ENCODE measurements at regions not wholly inside any gene's neighbourhood (a gene's known extent, or its start where the extent isn't known, plus 50 kb on each side); places are given as distances from the start of the nearest gene placed in this dataset.

DNA sequence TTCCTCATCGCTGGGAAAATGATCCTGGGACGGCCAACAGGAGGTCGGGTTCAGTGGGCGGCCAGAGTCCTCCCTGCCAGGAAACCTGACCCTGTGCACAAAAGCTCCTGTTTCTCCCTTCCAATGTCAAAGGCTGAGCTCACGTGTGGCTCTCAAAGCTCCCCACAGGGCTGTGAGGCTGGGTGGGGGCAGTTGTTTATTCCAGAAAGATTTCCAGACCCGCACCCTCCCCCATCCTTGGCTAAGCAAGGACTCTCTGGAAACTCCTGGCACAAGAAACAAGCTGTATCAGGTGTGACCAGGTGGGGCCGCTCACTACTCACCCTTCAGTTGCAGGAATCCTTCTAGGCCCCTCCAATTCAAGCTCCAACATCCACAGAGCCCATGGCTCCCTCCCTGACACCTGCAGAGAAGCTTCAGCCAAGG, 131.9 kb downstream of the SHANK2 start:
- no peak for DNase-seq

- no peak for DNase-seq
Measured at GRCh38 chr11:71119656-71120269, 132.6 kb downstream of the SHANK2 start.

- DNase-seq: no peak
Measured at GRCh38 chr11:71118671-71119250, 133.6 kb downstream of the SHANK2 start.

DNA sequence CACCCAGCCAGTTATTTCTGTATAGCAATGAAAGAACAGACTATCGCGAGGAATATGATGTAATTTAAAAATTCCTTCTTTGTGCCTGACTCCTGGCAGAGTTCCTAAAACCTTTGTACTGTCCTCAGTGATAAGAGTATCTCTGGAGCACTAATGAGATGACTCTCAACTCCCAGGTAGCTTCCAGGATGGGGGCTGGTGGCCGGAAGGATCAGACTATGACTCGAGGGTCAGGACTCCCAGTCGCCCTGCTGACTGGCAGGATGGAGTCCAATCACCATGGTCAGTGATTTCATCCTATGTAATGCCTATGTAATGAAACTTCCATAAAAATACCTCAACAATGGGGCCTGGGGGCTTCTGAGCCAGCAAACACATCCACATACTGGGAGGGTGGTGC, 135.1 kb downstream of the SHANK2 start:
- no peak for DNase-seq

- no peak for DNase-seq
Measured at GRCh38 chr11:71116693-71117040, 135.7 kb downstream of the SHANK2 start.

DNA sequence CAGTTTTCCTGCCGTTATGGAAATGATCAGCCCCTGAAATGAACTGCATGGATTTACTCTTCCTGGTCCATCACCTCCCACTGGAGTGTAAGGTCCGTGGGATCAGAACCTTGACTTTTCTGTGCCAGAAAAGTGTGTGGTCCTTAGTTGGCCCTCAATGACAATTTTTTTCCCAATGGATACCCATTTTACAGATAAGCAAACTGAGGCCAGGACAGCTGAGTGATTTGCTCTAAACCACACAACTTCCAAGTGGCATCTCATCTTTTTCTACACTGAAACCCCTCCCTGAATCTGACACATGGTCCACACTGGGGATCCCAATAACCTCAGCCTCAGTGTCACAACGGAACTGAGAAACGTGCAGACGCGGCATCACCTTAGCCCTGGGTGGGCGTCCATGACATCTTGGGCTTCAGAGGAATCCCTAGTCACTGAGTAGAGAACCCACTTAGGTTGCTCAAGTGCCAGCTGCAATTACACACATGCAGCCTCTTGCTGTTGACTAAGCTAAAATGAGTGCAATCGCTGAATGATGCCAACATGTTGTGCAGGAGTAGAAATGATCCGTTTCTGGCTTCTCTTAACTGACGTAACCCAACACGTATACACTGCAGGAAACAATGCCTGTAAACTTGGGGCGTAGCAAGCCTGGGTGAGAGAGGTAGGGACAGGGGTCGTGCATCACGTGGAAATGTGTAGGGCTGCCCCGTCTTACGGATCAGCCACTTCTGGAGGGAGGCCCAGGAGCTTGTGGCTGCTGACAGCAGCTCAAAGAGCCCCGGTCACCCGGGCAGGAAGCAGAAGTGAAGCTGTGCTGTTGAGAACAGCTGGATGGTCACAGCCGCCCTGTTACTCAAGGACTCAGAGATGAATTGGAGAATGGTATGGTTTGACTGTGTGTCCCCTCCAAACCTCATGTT, 136.3 kb downstream of the SHANK2 start:
- DNase-seq: no peak

DNA sequence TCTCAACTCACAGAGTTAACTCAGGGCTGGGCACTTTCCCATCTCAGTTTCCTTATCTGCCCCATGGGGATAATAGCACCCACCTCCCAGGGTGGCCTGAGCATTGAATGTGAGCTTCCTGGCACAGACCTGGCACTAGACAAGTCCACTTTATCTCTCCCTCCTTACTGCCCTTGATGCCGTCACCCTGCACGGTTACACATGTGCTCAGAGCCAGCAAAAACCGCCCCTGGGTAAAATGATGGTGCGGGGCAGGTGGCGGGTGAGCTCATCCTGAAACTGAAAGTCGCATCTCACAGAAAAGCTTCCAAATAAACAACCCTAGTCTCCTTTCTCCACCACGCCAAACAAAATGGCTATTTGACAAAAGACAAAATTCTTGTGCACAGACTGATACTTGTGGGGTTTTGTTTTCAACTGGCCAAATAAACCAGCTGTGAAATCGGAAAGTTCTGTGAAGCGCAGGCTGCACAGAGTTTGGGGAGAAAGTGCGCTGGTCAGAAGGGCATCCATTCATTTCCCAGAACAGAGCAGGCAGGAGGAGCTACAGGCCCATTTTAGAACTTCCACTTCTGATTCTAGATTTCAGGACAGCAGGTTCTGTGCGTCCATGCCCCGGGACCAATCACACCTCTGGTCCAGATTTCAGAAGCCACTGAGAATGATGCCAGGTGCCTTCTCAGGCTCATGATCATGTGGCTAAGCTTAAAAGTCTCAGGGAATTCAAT, 138.1 kb downstream of the SHANK2 start:
- DNase-seq: no peak

DNA sequence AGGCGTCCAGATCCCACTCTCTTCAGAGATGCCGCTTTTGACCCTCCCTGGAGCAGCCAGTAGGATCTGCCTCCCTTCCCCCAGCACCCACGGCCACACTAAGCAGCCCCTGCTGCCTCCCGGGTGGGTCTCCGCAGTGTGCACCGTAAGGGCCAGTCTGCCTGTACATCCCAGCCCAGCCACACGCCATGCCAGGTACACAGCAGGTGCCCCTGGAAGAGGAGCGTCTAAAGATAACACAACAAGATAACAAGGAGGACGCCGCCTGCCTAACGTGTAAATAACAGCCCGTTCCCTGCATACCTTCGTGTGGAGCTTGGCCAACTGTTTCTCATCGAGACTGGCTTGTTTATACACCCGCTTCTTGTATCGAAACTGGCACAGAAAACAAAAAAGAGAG, 139.4 kb downstream of the SHANK2 start:
- no peak for DNase-seq

- no peak for DNase-seq
Measured at GRCh38 chr11:71112454-71112853, 139.9 kb downstream of the SHANK2 start.

DNA sequence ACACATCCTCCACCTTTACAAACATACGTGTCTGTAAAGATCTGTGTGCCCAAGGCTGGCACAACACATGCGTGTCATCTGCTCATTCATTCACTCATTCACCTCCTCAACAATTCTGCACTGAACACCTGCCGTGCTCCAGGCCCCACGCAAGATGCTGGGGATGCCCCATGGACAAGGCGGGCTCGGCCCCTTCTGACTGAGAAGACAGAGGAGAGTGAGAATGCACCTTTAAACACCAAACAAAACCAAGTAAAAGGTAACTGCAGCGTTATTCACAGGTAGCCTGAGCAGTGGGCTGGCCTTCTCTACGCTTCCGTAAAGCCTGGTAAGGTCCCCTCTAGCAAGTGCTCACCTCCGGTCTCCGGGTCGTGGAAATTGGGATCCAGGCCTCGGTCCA, 142.8 kb downstream of the SHANK2 start:
- no peak for DNase-seq

- DNase-seq: no peak
Measured at GRCh38 chr11:71109186-71109585, 143.2 kb downstream of the SHANK2 start.

DNA sequence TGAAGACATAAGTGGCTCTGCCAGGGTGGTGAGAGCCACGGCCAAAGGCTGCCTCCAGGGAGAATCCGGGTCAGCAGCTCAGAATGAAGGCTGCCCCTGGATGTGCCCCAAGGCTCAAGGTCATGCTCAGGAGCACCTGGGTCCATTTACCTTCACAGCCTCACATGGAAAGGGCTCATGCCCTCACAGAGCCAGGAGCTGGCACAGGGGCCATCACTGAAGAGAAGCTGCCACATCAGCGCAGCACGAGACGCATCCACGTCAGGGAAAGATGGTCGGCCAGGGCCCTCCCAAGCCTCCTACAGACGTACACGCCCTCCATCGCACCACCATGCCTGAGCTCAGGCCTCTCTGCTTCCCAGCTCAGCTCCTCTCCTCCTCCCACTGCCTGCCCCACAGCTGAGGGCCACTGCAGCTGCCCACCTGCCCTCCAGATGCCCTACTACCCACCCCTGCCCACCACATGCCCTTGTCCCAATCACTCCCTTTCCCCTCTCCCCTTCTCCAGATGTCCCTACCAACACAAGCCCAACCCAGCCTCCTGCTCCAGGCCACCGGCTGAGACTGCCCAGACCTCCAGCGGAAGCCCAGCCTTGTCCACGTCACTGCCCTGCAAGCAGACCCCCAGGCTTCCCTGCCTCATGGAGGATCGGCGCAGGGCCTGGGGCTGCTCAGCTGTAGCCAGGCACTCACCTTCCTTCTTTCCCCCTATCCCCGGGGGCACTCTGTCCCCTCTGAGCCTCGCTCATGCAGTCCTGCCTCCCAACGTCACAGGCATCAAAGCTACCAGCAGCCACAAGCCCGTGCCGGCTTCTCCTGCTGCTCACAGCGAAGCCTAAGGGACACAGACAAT, 144.1 kb downstream of the SHANK2 start:
- no peak for DNase-seq

GRCh38 chr11:71106671-71107070, 145.7 kb downstream of the SHANK2 start:
- DNase-seq: no peak

- no peak for DNase-seq
Measured at GRCh38 chr11:71103266-71103665, 149.1 kb downstream of the SHANK2 start.

DNA sequence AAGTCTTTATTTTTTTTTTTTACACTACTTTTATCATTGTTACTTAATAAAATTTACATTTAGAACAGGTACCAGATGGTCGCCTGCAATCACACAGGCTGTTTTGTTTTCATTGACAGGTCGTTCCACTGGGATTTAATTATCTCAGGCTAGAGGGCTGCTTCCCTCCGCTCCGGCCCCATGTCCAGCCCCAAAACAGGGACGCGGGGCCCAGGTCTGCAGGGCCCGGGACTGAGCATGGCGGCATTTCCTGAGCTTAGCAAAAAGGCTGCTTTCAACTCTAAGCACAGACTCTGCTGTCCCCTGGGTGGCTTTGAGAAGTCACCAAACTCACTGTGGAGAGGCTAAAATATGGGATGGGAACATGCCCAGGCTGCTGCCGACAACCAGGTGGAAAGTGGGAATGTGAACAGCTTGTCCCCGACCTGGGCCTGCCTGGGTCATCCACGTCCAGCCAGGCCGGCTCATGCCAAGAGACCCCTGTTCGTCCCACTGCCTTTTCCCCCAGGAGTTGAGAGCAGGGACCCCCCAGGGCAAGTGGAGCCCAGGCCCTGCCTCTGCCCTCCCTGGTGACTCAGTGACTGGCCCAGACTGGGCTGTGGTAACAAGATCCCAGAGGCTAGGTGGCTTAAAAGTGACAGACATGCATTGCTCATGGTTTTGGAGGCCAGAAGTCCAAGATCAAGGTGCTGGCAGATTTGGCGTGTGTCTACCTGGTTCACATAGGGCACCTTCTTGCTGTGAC, 150.0 kb downstream of the SHANK2 start:
- DNase-seq: no peak

- DNase-seq: no peak
Measured at GRCh38 chr11:71101606-71102005, 150.8 kb downstream of the SHANK2 start.

GRCh38 chr11:71101046-71101445, 151.3 kb downstream of the SHANK2 start:
- DNase-seq: no peak

- no peak for DNase-seq
Measured at GRCh38 chr11:71098776-71099175, 153.6 kb downstream of the SHANK2 start.

DNA sequence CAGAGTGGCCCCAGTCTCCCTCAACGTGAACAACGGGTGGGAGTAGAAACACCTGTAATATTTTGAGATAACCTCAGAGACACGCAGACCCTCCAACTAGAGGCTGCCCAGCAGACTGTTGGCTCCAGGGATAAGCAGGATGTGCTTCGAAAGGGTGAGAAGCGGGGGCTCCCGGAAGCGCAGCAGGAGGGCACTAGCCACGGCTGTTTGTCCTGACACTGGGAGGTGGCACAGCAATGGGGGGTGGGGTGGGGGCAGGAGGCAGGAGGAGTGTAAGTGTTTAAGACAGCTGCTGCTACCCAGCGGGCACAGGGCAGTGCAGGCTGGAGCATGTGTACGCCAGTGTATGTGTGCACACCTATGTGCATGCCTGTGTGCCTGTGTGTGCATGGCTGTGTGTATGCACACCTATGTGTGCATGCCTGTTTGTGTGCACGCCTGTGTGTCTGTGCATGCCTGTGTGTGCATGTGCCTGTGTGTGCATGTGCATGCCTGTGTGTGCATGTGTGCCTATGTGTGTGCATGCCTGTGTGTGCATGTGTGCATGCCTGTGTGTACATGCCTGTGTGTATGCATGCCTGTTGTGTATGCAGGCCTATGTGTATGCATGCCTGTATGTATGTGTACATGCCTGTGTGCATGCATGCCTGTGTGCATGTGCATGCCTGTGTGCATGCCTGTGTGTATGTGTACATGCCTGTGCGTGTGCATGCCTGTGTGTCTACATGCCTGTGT, 154.7 kb downstream of the SHANK2 start:
- no peak for DNase-seq

- DNase-seq: no peak
Measured at GRCh38 chr11:71096751-71097388, 155.5 kb downstream of the SHANK2 start.
